OCI-LY7 (cell line): ENCODE measurements at regions not wholly inside any gene's neighbourhood (a gene's known extent, or its start where the extent isn't known, plus 50 kb on each side); places are given as distances from the start of the nearest gene placed in this dataset.

ENCODE experiments used
- BruUV-seq: library from RNA; stranded (reverse); fragments of 400-500 nt; replicated peaks from 2 replicates; lab custom pipeline; 2021; lab: Mats Ljungman, UMichigan
- CTCF ChIA-PET: fragments of 300-600 bp; sonication (Branson Sonifier 250); formaldehyde crosslinking; loops from one replicate; lab custom pipeline; 2022; ENCODE audit warnings: antibody characterized with exemption; ENCODE audit not compliant: unreplicated experiment; lab: Charles Lee
- POLR2A ChIA-PET: fragments of 300-600 bp; sonication (Branson Sonifier 250); formaldehyde crosslinking; loops from one replicate; lab custom pipeline; 2022; ENCODE audit warnings: antibody characterized with exemption; lab: Charles Lee
- DNase-seq: peaks from one replicate; pipeline ENCODE4 v3.0.0-alpha.2; 2015; ENCODE audit warnings: low spot score
- H2AFZ ChIP-seq: fragments of 200-600 bp; sonication (generic), shearing (Covaris generic); 2 replicates; pipeline ENCODE4 v1.6.1; 2014; ENCODE audit warnings: mild to moderate bottlenecking, antibody characterized with exemption, low read length, moderate library complexity
- H3K27ac ChIP-seq: fragments of 200-600 bp; sonication (generic); 2 replicates; pipeline ENCODE4 v1.5.1; 2014; ENCODE audit warnings: mixed run types, low read depth, mild to moderate bottlenecking, moderate library complexity, low read length, inconsistent platforms; ENCODE audit not compliant: poor library complexity, severe bottlenecking
- H3K36me3 ChIP-seq: fragments of 200-600 bp; sonication (generic); 2 replicates; pipeline ENCODE4 v1.6.1; 2014; ENCODE audit warnings: mild to moderate bottlenecking, antibody characterized with exemption, low read length, moderate library complexity, mixed read lengths; ENCODE audit not compliant: insufficient read depth
- H3K4me1 ChIP-seq: fragments of 200-600 bp; sonication (generic); 2 replicates; pipeline ENCODE4 v1.5.1; 2014; ENCODE audit warnings: mild to moderate bottlenecking, low read length; ENCODE audit not compliant: insufficient read depth, poor library complexity, severe bottlenecking
- H3K4me2 ChIP-seq: fragments of 200-600 bp; sonication (generic); 2 replicates; pipeline ENCODE4 v1.6.1; 2014; ENCODE audit warnings: mild to moderate bottlenecking, low read length
- H3K4me3 ChIP-seq: fragments of 200-600 bp; sonication (generic); 2 replicates; pipeline ENCODE4 v1.5.1; 2014; ENCODE audit warnings: mild to moderate bottlenecking, low read depth, low read length; ENCODE audit not compliant: poor library complexity, severe bottlenecking
- H3K79me2 ChIP-seq: fragments of 200-600 bp; sonication (generic); 2 replicates; pipeline ENCODE4 v1.6.1; 2016; ENCODE audit warnings: low read depth, mild to moderate bottlenecking, low read length, moderate library complexity, mixed read lengths; ENCODE audit not compliant: insufficient read depth
- H3K9me2 ChIP-seq: fragments of 200-600 bp; sonication (generic); 2 replicates; pipeline ENCODE4 v1.6.1; 2016; ENCODE audit warnings: mild to moderate bottlenecking, low read length, mixed read lengths; ENCODE audit not compliant: insufficient read depth
- H3K9me3 ChIP-seq: fragments of 200-600 bp; sonication (generic); 2 replicates; pipeline ENCODE4 v1.6.1; 2014; ENCODE audit warnings: mild to moderate bottlenecking, mixed run types, low read length, mixed read lengths
- H4K20me1 ChIP-seq: fragments of 200-600 bp; sonication (generic); 2 replicates; pipeline ENCODE4 v1.6.1; 2014; ENCODE audit warnings: mild to moderate bottlenecking, antibody characterized with exemption, low read length, moderate library complexity, mixed read lengths; ENCODE audit not compliant: insufficient read depth
- CTCF ChIP-seq: fragments of 200-600 bp; sonication (generic); conservative IDR thresholded peaks from 2 replicates; pipeline ENCODE4 v1.5.1; 2014; ENCODE audit warnings: mild to moderate bottlenecking, antibody characterized with exemption, low read length, moderate library complexity, mixed read lengths
- EZH2phosphoT487 ChIP-seq: fragments of 200-600 bp; sonication (generic); IDR thresholded peaks from 2 replicates; pipeline ENCODE4 v1.6.1; 2018; ENCODE audit warnings: low read depth, borderline replicate concordance, mild to moderate bottlenecking, mixed run types, antibody characterized with exemption, low read length, moderate library complexity, mixed read lengths
- intact Hi-C: fragments of 100-400 bp; cut with micrococcal nuclease; formaldehyde crosslinking; loops from one replicate; pipeline ENCODE4 v1.10.0; 2022; ENCODE audit not compliant: unreplicated experiment

GRCh38 chr20:21812379-21812778, 106.9 kb downstream of the PAX1 start:
- POLR2A ChIA-PET = no interaction called here
- no TSS peak for BruUV-seq
- CTCF ChIA-PET = no interaction called here
- no peaks in the 10 kb centered on the region for H4K20me1 ChIP-seq
- TF ChIP-seq CTCF (no peak), EZH2phosphoT487 (no peak)
- no peaks in the 10 kb centered on the region for H3K9me3 ChIP-seq
- no peaks in the 10 kb centered on the region for H3K4me1 ChIP-seq
- no peaks in the 10 kb centered on the region for H3K79me2 ChIP-seq
- no peak overlapping the region for H3K4me3 ChIP-seq
- H3K27ac ChIP-seq = no peak overlapping the region
- intact Hi-C loops = no loop called here
- H3K36me3 ChIP-seq = no peaks in the 10 kb centered on the region
- DNase-seq = no peak
- H3K9me2 ChIP-seq = no peaks in the 10 kb centered on the region
- H3K4me2 ChIP-seq = no peak overlapping the region
- H2AFZ ChIP-seq = no peak overlapping the region

GRCh38 chr20:21809961-21810523, 104.6 kb downstream of the PAX1 start:
- Histone ChIP-seq H3K36me3 (no peaks in the 10 kb centered on the region), H3K79me2 (no peaks in the 10 kb centered on the region), H2AFZ (no peak overlapping the region), H4K20me1 (no peaks in the 10 kb centered on the region), H3K9me3 (no peaks in the 10 kb centered on the region), H3K4me3 (no peak overlapping the region), H3K27ac (no peak overlapping the region), H3K4me1 (no peaks in the 10 kb centered on the region), H3K9me2 (no peaks in the 10 kb centered on the region), H3K4me2 (no peak overlapping the region)
- ChIA-PET CTCF (interaction anchor here (1.2 kb wide), 1 partner anchor 294 kb away, joined by 5 read pairs; no protein-coding TSS in a partner anchor), POLR2A (no interaction called here)
- DNase-seq = no peak
- no peak for TF ChIP-seq CTCF
- TF ChIP-seq EZH2phosphoT487 = no peak
- intact Hi-C loops = loop anchor here (2.0 to 5.0 kb wide), 2 partner anchors 297 to 437 kb away; no protein-coding TSS in a partner anchor
- BruUV-seq = no TSS peak

GRCh38 chr20:21808863-21809664, 103.6 kb downstream of the PAX1 start:
- no peaks in the 10 kb centered on the region for H3K9me3 ChIP-seq
- no TSS peak for BruUV-seq
- intact Hi-C loops = loop anchor here (2.0 to 5.0 kb wide), 2 partner anchors 298 to 438 kb away; no protein-coding TSS in a partner anchor
- ChIA-PET CTCF (interaction anchor here (1.2 kb wide), 1 partner anchor 295 kb away, joined by 5 read pairs; no protein-coding TSS in a partner anchor), POLR2A (no interaction called here)
- no peaks in the 10 kb centered on the region for H4K20me1 ChIP-seq
- H3K4me2 ChIP-seq = no peak overlapping the region
- DNase-seq = peak; percentile 49
- no peak overlapping the region for H2AFZ ChIP-seq
- TF ChIP-seq CTCF (peak; percentile 84), EZH2phosphoT487 (no peak)
- H3K4me3 ChIP-seq = no peak overlapping the region
- H3K4me1 ChIP-seq = no peaks in the 10 kb centered on the region
- no peaks in the 10 kb centered on the region for H3K79me2 ChIP-seq
- H3K9me2 ChIP-seq = no peaks in the 10 kb centered on the region
- H3K27ac ChIP-seq = no peak overlapping the region
- no peaks in the 10 kb centered on the region for H3K36me3 ChIP-seq
